A673 (cell line): ENCODE measurements at regions not wholly inside any gene's neighbourhood (a gene's known extent, or its start where the extent isn't known, plus 50 kb on each side); places are given as distances from the start of the nearest gene placed in this dataset.

ENCODE experiments used
- BruUV-seq: library from RNA; stranded (reverse); fragments of 400-500 nt; replicated peaks from 2 replicates; lab custom pipeline; 2021; lab: Mats Ljungman, UMichigan
- CTCF ChIA-PET: fragments of 300-600 bp; sonication (Branson Sonifier 250); formaldehyde crosslinking; loops from one replicate; lab custom pipeline; 2022; ENCODE audit warnings: antibody characterized with exemption; lab: Charles Lee
- POLR2A ChIA-PET: fragments of 300-600 bp; sonication (Branson Sonifier 250); formaldehyde crosslinking; loops from one replicate; lab custom pipeline; 2022; ENCODE audit warnings: antibody characterized with exemption; ENCODE audit not compliant: low non-redundant PET; lab: Charles Lee
- DNase-seq: peaks from one replicate; pipeline ENCODE4 v3.0.0-alpha.2; 2015; ENCODE audit warnings: low spot score
- H3K27ac ChIP-seq: fragments of 200-600 bp; sonication (generic); 2 replicates; pipeline ENCODE4 v1.5.1; 2016; ENCODE audit warnings: mixed run types, low read depth, mild to moderate bottlenecking, mixed read lengths, antibody characterized with exemption, low read length; ENCODE audit not compliant: poor library complexity, severe bottlenecking
- H3K27me3 ChIP-seq: fragments of 200-600 bp; sonication (generic); replicated peaks from 2 replicates; pipeline ENCODE4 v1.6.1; 2017; ENCODE audit warnings: mixed run types, low read depth, mild to moderate bottlenecking, mixed read lengths, antibody characterized with exemption, low read length; ENCODE audit not compliant: insufficient read depth, poor library complexity
- H3K36me3 ChIP-seq: fragments of 200-600 bp; sonication (generic); 2 replicates; pipeline ENCODE4 v1.6.1; 2016; ENCODE audit warnings: mixed run types, mild to moderate bottlenecking, mixed read lengths, antibody characterized with exemption, low read length; ENCODE audit not compliant: insufficient read depth, poor library complexity, severe bottlenecking
- H3K4me1 ChIP-seq: fragments of 200-600 bp; sonication (generic); 2 replicates; pipeline ENCODE4 v1.6.1; 2017; ENCODE audit warnings: mixed run types, mild to moderate bottlenecking, mixed read lengths, antibody characterized with exemption, low read length; ENCODE audit not compliant: insufficient read depth, poor library complexity, severe bottlenecking
- H3K4me3 ChIP-seq: fragments of 200-600 bp; sonication (generic); 2 replicates; pipeline ENCODE4 v1.5.1; 2016; ENCODE audit warnings: low read depth, mixed run types, mild to moderate bottlenecking, mixed read lengths, low read length; ENCODE audit not compliant: poor library complexity, severe bottlenecking
- H3K9me3 ChIP-seq: fragments of 200-600 bp; sonication (generic); 2 replicates; pipeline ENCODE4 v1.6.1; 2016; ENCODE audit warnings: mixed run types, low read depth, mild to moderate bottlenecking, mixed read lengths, antibody characterized with exemption, low read length; ENCODE audit not compliant: poor library complexity, severe bottlenecking
- EZH2 ChIP-seq: fragments of 200-600 bp; sonication (generic); IDR thresholded peaks from 2 replicates; pipeline ENCODE4 v1.6.1; 2017; ENCODE audit warnings: borderline replicate concordance, low read depth, mild to moderate bottlenecking, mixed read lengths, antibody characterized with exemption, low read length; ENCODE audit not compliant: poor library complexity, severe bottlenecking
- intact Hi-C: fragments of 100-400 bp; cut with micrococcal nuclease; formaldehyde crosslinking; loops from one replicate; pipeline ENCODE4 v1.10.0; 2022; ENCODE audit not compliant: unreplicated experiment
- TF ChIP-seq, protein P1 (sequence below): fragments of 300-800, 200-600 bp; sonication (generic); conservative IDR thresholded peaks from 2 replicates; pipeline ENCODE4 v1.5.1; 2017; ENCODE audit warnings: low read depth, mild to moderate bottlenecking, antibody characterized with exemption, low read length, moderate library complexity, mixed read lengths

DNA sequence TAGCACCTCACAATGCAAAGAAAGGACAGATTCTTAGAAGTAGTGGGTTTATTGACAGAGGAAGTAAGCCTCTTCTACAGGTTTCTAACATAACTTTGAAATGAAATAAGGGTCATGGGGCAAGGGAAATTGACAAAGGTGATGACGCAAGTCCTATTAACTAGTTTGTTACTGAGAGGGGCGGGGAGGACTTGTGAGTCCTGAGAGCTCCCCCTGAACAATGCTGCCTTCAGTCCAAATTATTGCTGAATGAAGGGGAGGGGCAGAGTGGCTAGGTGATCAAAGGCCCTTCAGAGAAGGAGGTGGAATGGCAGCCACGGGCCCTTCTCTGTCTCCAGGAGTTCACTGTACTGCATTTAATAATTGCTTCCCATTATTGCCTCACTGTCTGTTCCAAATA, 390.0 kb downstream of the MEIS1 start:
- no peak for TF ChIP-seq EZH2
- TF ChIP-seq, protein P1, sequence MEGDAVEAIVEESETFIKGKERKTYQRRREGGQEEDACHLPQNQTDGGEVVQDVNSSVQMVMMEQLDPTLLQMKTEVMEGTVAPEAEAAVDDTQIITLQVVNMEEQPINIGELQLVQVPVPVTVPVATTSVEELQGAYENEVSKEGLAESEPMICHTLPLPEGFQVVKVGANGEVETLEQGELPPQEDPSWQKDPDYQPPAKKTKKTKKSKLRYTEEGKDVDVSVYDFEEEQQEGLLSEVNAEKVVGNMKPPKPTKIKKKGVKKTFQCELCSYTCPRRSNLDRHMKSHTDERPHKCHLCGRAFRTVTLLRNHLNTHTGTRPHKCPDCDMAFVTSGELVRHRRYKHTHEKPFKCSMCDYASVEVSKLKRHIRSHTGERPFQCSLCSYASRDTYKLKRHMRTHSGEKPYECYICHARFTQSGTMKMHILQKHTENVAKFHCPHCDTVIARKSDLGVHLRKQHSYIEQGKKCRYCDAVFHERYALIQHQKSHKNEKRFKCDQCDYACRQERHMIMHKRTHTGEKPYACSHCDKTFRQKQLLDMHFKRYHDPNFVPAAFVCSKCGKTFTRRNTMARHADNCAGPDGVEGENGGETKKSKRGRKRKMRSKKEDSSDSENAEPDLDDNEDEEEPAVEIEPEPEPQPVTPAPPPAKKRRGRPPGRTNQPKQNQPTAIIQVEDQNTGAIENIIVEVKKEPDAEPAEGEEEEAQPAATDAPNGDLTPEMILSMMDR, result no peak
- ChIA-PET POLR2A (no interaction called here), CTCF (no interaction called here)
- intact Hi-C loops, result no loop called here
- no peak overlapping the region for H3K4me3 ChIP-seq
- H3K9me3 ChIP-seq, result no peaks in the 10 kb centered on the region
- no TSS peak for BruUV-seq
- no peaks in the 10 kb centered on the region for H3K36me3 ChIP-seq
- no peaks in the 10 kb centered on the region for H3K27me3 ChIP-seq
- no peak for DNase-seq
- no peak overlapping the region for H3K27ac ChIP-seq
- H3K4me1 ChIP-seq, result no peaks in the 10 kb centered on the region

GRCh38 chr2:66827851-66828250, 392.9 kb downstream of the MEIS1 start:
- Histone ChIP-seq H3K9me3 (no peaks in the 10 kb centered on the region), H3K27ac (no peak overlapping the region), H3K4me1 (no peaks in the 10 kb centered on the region), H3K27me3 (no peaks in the 10 kb centered on the region), H3K36me3 (no peaks in the 10 kb centered on the region), H3K4me3 (no peak overlapping the region)
- no peak for DNase-seq
- ChIA-PET CTCF (no interaction called here), POLR2A (no interaction called here)
- TF ChIP-seq EZH2, result no peak
- TF ChIP-seq, protein P1, result no peak
- BruUV-seq, result no TSS peak
- intact Hi-C loops, result no loop called here

GRCh38 chr2:66828876-66829275, 394.0 kb downstream of the MEIS1 start:
- Histone ChIP-seq H3K4me1 (no peaks in the 10 kb centered on the region), H3K27me3 (no peaks in the 10 kb centered on the region), H3K9me3 (no peaks in the 10 kb centered on the region), H3K36me3 (no peaks in the 10 kb centered on the region), H3K27ac (no peak overlapping the region), H3K4me3 (no peak overlapping the region)
- TF ChIP-seq EZH2, result no peak
- TF ChIP-seq, protein P1, result no peak
- intact Hi-C loops, result no loop called here
- CTCF ChIA-PET, result no interaction called here
- no TSS peak for BruUV-seq
- DNase-seq, result no peak
- POLR2A ChIA-PET, result no interaction called here
